ENCODE measurements at regions not wholly inside any gene's neighbourhood (a gene's known extent, or its start where the extent isn't known, plus 50 kb on each side); places are given as distances from the start of the nearest gene placed in this dataset.

DNA sequence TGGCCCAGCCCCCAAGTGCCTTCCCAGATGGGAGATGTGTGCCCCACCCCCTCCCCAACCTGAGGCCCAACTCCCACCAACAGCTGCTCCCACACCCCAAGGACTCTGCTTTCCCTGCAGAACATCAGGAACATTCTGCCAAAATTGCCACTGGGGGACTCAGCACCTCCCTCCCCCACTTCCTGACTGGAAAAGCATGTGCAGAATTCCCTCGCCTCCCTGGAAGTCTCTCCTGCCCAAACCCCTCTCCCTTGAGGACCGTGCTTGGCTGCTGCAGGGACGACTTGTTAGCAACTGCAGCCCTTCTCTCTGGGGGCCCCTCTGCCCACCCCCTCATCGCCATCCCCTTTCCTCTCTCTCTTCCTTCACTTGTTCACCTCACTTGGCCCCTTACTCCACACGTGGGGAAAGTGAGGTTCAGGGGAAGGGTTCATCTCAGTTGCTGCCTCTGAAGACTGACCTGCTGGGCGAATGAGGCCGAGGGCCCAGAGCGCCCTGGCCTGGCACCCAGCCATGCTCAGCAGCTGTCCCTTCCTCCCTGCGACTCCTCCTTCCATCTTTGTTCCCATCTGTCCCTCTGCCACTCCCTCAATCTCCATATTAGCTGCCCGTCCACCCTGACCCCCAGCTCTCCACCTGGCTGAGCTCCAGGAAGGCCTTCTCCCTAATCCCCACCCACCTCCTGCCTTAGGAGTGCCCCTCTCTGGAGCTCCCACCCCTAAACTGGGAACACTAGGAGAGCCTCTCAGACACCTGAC is 105.1 kb downstream of the CHST1 start:
- DNase-seq = no peak
- in situ Hi-C loops (cut with HindIII; ENCODE audit: low pct_ligation_motif_present, low pct_unique_long_range_greater_than_20kb, low sequenced_read_pairs) = no loop called here

DNA sequence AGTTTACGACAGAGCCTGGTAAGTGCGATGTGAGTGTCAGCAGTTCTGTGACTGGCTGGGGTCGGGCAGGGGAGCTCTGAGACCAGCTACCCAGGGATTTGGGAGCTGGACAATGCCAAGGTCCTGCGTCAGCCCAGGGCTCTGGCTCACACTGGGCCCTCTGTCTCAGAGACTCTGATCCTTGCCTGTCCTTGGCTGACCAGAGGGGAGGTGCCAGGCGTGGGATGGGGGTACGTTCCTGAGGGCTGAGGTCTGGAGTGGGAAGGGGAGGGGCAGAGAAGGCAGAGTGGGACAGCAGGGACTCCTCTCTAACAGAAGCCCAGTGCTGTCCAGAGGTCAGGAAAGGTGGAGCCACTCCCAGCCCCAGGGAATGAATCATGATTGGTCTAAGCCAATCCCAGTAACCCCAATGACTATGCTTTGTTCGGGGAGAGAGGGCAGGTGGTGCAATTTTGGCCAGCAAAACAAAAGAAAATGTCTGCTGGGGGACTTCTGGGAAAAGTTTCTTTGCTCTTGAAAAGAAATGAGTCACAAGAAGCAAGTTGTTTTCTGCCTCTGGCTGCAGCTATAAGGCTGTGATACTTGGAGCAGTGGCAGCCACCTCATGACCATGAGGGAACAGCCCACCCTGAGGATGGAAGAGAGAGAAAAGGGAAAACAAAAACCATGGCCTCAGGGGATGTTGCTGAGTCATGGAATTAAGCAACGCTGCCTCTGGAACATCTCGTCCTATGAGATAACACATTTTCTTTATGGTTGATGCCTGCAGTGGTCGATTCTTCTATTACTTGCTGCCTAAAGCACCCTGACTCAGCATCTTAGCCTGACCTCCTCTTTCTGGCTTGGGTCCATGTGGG is 108.3 kb downstream of the CHST1 start:
- in situ Hi-C loops (cut with HindIII; ENCODE audit: low pct_ligation_motif_present, low pct_unique_long_range_greater_than_20kb, low sequenced_read_pairs) = no loop called here
- no peak for DNase-seq

DNA sequence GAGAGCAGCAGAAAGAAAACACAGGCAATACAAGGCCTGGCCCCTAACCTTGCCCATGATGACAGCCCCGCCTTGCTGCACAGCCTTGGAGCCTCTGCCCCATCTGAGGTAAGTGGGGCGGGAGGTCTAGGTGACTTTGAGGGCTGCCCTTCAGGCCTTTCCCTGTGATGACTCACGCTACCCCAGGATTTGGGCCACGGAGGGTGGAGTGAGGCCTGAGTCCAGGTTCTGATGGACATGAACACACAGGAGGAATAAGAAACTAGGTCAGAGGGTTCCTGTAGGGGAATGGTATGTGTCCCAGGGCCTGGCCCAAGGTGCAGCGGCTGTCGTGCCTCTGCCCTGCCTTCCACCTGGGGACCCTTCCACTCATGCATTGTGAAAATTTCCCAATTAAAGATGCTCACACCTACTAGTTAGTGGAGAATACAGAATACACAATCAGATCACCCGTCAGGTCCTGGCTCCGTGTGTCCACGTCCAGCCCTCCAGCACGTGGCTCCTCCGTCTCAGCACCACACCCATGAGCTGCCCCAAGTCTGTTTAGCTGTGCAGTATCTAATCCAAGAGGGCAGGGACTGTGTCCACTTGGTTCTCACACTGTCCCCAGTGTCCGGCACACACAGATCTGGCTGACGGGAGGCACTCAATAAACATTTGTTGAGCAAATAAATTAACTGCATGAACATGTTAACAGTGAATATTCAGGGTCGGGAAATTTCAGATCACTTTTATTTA is 111.0 kb downstream of the CHST1 start:
- no peak for DNase-seq
- in situ Hi-C loops (cut with HindIII; ENCODE audit: low pct_ligation_motif_present, low pct_unique_long_range_greater_than_20kb, low sequenced_read_pairs) = no loop called here

DNA sequence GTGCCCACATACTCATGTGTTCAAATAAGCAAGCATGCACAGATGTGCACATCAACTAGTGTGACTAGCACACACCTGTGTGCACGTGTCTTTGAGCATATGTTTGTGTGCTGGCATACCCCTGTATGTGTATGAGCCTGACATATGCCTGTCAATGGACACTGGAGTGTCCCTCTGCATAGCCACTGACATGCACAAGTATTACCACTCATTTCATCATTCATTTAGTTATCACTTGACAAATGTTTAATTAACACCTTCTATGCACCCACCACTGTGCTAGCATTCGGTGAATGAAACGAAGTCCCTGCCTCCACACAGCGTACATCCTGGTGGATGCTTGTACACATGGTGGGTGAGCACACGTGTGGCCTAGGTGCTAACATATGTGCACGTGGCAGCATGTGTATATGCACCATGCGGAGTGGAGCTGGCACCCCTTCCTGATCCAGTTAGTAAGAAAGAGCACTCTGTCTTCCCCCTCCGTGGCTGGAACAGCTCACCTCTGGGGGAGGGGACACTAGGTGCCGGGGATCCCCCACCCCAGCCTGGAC is 112.0 kb downstream of the CHST1 start:
- DNase-seq = no peak
- in situ Hi-C loops (cut with HindIII; ENCODE audit: low pct_ligation_motif_present, low pct_unique_long_range_greater_than_20kb, low sequenced_read_pairs) = no loop called here

DNA sequence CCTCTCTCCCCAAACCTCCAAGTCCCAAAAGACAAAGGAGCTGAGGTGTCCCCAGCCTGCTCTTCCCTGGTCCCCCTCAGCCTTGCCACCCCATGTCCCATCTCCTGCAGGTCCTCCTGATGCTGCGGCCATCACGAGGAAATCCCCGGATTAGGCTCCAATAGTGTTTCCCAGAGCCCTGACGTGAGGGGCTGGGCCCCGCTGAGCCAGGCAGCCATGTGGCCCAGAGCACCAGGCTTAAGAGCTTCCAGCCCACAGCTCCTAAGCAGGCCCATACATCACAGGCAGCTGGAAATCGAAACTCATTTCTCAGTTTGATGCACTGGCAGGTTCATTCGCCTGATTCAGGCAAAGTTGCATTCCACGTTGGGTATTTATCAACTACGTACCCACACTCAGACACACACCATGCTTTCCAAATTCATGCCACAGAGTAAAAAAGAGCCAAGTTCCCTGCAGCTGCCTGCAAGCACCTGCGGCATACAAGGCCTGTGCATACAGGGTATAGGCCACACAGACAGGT is 114.2 kb downstream of the CHST1 start:
- no peak for DNase-seq
- in situ Hi-C loops (cut with HindIII; ENCODE audit: low pct_ligation_motif_present, low pct_unique_long_range_greater_than_20kb, low sequenced_read_pairs) = no loop called here

DNA sequence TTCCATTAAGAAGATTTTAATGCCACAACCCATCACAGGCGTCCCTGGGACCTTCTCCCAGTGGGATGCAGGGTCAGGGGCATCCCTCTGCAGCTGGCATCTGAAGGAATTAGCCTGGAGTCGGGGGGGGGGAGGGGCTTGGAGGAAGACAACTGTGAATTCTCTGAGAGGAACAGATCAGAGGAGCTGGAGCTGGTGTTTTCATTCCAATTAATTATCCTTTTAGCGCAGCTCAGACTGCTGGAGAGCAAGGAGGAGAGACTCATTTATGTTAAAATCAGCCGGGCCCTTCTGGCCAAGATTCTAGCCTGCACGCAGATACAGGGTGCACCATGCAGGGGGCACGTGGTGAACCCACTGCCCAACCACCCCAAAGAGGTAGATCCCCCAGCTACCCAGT is 116.2 kb downstream of the CHST1 start:
- no peak for DNase-seq
- in situ Hi-C loops (cut with HindIII; ENCODE audit: low pct_ligation_motif_present, low pct_unique_long_range_greater_than_20kb, low sequenced_read_pairs) = no loop called here

DNA sequence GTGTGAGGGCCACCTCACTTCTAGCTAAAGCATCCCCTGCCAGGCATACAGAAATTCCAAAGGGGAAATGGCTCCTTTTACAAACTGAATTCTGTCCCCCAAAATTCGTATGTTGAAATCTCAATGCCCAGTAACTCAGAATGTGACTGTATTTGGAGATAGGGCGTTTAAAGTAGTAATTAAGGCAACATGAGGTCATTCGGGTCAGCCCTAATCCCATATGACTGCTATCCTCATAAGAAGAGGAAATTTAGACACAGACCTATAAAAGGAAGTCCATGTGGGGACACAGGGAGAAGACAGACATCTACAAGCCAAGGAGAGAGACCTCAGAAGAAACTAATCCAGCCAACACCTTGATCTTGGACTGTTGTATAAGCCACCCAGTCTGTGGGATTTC is 119.1 kb downstream of the CHST1 start:
- in situ Hi-C loops (cut with HindIII; ENCODE audit: low pct_ligation_motif_present, low pct_unique_long_range_greater_than_20kb, low sequenced_read_pairs) = no loop called here
- no peak for DNase-seq

DNA sequence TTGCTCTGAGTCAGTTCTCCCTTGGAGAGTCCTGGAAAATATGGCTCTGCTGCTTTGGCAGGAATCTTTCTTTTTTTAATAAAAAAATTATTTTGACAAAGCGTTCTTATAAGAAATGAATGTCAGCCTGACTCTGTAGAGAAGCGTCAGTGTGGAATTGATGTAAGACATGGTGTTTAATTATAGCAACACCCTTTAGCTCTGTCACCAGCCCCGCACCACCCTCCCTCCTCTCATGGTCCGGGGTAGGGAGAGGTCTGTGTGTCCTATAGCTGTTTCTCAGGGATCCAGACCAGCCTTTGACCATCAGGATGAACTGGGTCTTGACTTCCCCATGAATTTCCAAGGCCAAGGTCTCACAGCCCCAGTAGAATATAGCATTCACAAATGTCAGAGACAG is 120.6 kb downstream of the CHST1 start:
- no peak for DNase-seq
- in situ Hi-C loops (cut with HindIII; ENCODE audit: low pct_ligation_motif_present, low pct_unique_long_range_greater_than_20kb, low sequenced_read_pairs) = no loop called here

DNA sequence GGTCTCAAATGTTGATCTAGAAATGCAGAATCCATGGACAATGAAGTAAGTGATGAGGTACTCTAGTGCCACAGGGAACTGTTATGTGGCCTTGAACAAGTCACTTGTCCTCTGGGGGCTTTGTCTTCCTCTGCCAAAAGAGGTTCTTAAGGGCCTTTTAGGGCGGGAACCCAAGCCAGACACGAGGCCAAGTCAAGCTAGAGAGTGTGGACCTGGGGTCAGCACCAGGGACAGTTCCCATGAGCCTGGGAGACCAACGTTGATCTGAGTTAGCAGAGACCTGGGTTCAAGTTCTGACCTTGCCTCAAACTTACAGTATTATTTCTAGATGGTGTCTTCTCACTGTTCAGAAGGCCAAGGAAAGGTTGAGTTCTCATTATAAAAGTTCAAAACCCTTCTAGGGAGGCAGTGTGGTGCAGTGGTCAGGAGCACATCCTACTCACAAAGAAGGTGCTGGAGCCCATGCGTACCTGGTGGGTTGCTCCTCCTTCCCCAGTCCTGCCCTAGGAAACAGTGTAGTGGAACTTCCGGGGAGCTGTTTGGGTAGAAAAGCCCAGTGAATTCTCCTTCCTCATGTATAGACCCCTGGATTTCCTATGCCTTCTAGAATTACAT is 121.5 kb downstream of the CHST1 start:
- in situ Hi-C loops (cut with HindIII; ENCODE audit: low pct_ligation_motif_present, low pct_unique_long_range_greater_than_20kb, low sequenced_read_pairs) = no loop called here
- peak; percentile 16 for DNase-seq

DNA sequence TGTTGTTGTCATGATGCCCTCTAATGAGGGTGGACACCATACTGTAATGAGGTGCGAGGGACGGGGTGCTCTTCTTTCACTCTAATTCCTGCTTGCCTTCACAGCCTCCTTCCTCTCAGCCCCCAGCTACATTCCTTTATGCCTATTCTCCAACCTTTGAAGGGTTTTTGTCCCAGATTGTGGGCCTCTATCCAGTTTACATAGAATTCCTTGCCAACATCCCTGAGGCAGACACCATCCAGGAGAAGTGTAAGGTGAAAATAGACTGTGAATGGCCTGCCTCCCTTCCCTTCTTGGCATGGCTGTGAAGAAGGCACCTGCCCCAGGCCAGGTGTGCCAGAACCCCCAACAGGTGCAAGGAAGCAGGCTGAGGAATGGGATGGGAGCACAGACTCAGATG is 122.3 kb downstream of the CHST1 start:
- in situ Hi-C loops (cut with HindIII; ENCODE audit: low pct_ligation_motif_present, low pct_unique_long_range_greater_than_20kb, low sequenced_read_pairs) = no loop called here
- DNase-seq = no peak

DNA sequence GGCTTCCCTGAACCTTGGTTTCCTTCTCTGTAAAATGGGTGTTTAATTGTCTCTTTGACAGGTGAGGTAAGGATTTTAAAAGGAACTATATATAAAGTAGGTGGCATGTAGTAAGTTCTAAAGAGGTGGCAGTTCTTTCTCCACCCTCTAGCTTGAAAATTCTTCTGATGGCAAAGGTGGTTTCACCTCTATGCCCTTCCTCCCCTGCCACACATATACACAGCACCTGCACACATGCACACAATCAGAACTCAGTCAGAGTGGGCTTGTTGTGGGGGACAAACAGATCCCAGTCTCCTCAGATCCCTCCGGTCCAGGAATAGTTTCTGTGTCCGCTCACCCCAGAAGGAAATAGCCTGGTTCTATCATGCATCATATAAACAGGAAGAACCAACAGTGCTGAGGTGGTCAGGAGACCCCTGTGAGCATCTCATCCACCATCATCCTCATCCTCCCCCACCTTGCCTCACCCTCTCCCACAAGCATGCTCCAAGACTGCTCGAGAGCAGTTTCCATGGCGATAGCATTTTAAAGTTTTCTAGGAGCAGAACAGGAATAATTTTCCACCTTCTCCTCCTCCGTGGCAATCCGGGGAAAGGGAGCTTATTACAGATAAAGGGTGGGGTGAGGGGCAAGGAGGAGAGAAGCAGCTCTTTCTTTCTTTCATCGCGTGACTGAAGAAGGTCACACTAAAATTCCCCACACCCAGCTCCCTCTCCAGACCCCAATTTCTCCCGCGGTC is 123.6 kb downstream of the CHST1 start:
- in situ Hi-C loops (cut with HindIII; ENCODE audit: low pct_ligation_motif_present, low pct_unique_long_range_greater_than_20kb, low sequenced_read_pairs) = no loop called here
- no peak for DNase-seq

DNA sequence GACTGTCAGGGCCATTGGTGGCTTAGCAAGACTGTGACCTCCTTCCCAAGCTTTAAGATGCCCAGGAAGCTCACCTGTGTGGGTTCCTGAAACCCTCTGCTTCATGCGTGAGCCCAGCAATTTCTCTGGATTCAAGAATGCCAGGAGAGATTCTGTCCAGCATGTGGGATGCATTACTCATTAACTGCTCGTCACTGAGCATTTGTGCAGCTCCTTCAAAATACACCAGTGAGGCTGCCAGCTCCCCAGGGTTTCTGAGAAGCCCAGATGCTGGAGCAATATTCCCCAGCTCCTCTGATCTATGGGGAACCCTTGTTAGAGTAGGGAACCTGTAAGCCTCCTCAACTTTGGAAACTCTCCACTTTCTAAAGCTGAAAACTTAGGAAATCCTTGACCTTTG is 126.5 kb downstream of the CHST1 start:
- in situ Hi-C loops (cut with HindIII; ENCODE audit: low pct_ligation_motif_present, low pct_unique_long_range_greater_than_20kb, low sequenced_read_pairs) = no loop called here

DNA sequence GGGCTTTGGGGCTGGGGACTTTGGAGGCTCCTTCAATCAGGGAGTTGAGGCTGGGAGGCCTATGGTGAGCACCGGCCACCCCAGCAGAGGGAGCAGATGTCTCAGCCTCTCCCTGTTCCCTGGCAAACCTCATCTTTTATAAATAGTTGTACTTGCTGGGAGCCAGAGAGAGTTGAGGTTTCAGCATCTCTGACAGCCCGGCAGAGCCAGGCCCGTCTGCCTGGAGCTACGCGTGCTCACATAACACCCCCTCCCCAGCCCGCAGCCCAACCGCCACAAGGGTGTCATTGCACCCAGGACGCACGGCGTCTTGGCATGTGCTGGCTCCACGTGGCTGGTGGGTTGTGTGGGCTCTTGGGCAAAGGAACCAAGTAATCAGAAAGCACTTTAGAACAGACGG is 127.1 kb downstream of the CHST1 start:
- in situ Hi-C loops (cut with HindIII; ENCODE audit: low pct_ligation_motif_present, low pct_unique_long_range_greater_than_20kb, low sequenced_read_pairs) = no loop called here
- no peak for DNase-seq

More for the DNA sequence above, 126.5 kb downstream of the CHST1 start:
- DNase-seq = no peak

DNA sequence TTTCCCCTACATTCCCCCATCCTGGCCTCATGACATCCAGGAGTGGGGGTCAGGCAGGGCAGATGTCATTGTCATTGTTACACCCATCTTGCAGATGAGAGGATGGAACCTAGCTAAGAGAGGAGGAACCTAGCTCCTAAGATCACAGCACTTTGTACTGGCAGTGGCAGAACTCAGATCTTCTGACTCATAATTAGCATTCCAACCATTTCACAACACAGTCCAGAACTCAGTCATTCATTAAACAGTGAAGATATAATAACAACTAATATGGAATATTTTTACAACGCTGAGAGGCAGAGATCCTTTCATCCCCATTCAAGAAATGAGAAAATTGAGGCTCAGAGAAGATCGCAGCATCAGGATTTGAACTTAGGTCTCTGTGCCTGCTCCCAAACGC is 127.8 kb downstream of the CHST1 start:
- DNase-seq = no peak
- in situ Hi-C loops (cut with HindIII; ENCODE audit: low pct_ligation_motif_present, low pct_unique_long_range_greater_than_20kb, low sequenced_read_pairs) = no loop called here

DNA sequence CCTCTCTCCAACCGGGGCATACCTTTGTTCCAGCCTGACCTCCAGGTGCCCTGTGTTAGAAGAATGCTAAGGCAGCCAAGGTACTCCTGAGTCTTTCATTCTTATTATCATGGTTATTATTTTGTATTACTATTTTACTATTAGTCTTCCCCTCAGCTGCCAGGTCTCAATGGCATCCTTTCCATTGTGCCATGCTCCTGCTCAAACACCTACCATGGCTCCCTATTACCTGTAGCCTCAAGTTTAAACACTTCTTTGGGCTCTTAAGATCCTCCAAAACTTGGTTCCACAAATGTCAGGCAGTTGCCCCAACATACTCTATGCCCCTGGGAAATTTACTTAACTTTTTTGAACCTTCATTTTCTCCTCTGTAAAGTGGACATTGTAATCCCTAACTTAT is 130.4 kb downstream of the CHST1 start:
- in situ Hi-C loops (cut with HindIII; ENCODE audit: low pct_ligation_motif_present, low pct_unique_long_range_greater_than_20kb, low sequenced_read_pairs) = no loop called here
- no peak for DNase-seq

DNA sequence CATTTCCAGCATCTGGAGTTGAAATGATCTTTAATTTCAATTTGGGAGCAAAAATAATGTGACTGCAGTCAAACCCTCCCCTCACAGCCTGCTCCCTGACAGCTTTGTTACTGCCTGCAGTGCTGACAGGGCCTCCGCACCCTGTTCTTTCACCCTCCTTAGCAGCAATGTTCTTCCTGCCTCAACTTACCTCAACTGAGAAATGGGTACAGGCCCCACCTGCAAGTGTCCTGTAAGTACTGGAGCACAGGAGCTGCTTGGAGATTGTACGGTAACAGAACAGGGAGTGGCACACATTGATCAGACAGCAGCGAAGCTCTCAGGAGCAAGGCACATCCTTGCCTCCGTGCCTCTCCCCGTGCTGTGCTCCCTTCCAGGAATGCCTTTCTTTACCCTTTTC is 131.3 kb downstream of the CHST1 start:
- no peak for DNase-seq
- in situ Hi-C loops (cut with HindIII; ENCODE audit: low pct_ligation_motif_present, low pct_unique_long_range_greater_than_20kb, low sequenced_read_pairs) = no loop called here

DNA sequence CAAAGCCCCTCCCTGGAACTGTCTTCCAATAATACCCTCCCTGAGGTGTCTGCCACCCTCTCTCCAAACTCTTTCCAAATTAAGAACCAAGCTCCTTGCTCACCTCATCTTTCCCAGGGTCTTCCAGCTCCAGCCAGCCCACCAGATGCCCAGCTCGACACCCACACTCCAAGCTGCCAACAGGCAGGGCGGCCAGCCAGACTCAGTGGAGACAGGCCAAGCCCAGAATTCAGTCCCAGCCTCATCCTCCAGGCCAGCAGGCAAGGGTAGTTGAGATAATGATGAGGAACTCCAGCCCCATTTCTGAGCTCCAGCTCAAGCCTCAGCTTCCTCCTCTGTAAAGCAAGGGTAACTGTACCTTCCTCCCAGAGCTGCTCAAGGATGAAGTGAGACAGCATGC is 132.9 kb downstream of the CHST1 start:
- no peak for DNase-seq
- in situ Hi-C loops (cut with HindIII; ENCODE audit: low pct_ligation_motif_present, low pct_unique_long_range_greater_than_20kb, low sequenced_read_pairs) = no loop called here

DNA sequence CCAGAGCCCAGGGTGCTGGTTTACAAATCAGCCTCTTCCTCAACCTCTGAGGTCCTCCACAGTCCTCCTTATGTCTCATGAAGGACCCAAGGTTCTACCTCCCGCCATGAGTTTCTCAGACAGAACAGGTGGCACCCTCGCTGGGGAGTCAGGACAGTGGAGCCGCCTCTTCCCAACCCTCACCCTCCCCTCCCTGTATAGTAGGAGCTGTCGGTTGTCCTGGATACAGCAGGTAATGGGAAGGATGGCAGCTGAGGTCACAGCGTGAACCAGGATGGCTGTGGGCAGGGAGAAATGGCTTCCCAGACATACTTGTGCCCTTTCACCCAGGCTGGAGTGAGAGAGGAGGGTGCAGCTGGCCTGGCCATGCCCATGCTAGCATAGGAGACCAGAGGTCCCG is 134.6 kb downstream of the CHST1 start:
- in situ Hi-C loops (cut with HindIII; ENCODE audit: low pct_ligation_motif_present, low pct_unique_long_range_greater_than_20kb, low sequenced_read_pairs) = no loop called here
- DNase-seq = no peak
